PC-9 (cell line): ENCODE measurements at regions not wholly inside any gene's neighbourhood (a gene's known extent, or its start where the extent isn't known, plus 50 kb on each side); places are given as distances from the start of the nearest gene placed in this dataset.

Experiments used
- EZH2 ChIP-seq: fragments of 200-600 bp; sonication (generic); IDR thresholded peaks from 2 replicates; pipeline ENCODE4 v1.8.0; 2017; ENCODE audit warnings: antibody characterized with exemption, low read depth
- TF ChIP-seq, protein P1 (sequence below): fragments of 200-600 bp; sonication (generic); conservative IDR thresholded peaks from 2 replicates; pipeline ENCODE4 v1.6.1; 2017; ENCODE audit warnings: mixed run types, antibody characterized with exemption, mild to moderate bottlenecking, moderate library complexity

DNA sequence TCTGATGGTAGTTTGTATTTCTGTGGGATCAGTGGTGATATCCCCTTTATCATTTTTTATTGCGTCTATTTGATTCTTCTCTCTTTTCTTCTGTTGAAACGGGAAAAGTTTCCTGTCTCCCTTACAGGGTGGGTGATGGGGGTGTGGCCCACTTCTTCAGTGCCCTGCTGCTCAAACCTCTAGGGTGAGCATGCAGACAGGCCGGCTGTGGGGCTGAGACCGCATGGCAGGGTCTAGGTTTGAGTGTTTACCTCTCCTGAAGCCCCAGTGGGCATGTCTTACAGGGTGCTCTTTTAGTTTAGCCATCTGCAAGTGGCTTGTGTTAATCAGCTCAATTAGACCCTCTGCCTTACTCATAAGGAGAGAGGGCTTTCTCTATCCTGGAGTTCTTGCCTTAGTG, 450.0 kb upstream of the EPHA3 start:
- TF ChIP-seq, protein P1, sequence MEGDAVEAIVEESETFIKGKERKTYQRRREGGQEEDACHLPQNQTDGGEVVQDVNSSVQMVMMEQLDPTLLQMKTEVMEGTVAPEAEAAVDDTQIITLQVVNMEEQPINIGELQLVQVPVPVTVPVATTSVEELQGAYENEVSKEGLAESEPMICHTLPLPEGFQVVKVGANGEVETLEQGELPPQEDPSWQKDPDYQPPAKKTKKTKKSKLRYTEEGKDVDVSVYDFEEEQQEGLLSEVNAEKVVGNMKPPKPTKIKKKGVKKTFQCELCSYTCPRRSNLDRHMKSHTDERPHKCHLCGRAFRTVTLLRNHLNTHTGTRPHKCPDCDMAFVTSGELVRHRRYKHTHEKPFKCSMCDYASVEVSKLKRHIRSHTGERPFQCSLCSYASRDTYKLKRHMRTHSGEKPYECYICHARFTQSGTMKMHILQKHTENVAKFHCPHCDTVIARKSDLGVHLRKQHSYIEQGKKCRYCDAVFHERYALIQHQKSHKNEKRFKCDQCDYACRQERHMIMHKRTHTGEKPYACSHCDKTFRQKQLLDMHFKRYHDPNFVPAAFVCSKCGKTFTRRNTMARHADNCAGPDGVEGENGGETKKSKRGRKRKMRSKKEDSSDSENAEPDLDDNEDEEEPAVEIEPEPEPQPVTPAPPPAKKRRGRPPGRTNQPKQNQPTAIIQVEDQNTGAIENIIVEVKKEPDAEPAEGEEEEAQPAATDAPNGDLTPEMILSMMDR: no peak
- no peak for TF ChIP-seq EZH2
